Mucosa of descending colon (tissue), 3 donors: ENCODE measurements at regions not wholly inside any gene's neighbourhood (a gene's known extent, or its start where the extent isn't known, plus 50 kb on each side); places are given as distances from the start of the nearest gene placed in this dataset.

Experiments
- ATAC-seq: fragments of 200-7000 bp; cut with Tn5 transposase; one replicate; pipeline ENCODE4 v1.9.1; 2020; ENCODE audit warnings: mild to moderate bottlenecking, moderate library complexity
- DNase-seq, 3 donors: peaks; one replicate each; pipeline ENCODE4 v3.0.0-alpha.2; 2020
- H3K36me3 ChIP-seq: fragments of 200-600 bp; one replicate; pipeline ENCODE4 v1.8.0; 2021; ENCODE audit warnings: low read depth, mild to moderate bottlenecking
- H3K4me1 ChIP-seq: fragments of 200-600 bp; one replicate; pipeline ENCODE4 v1.8.0; 2021; ENCODE audit warnings: low read depth, mild to moderate bottlenecking
- H3K4me3 ChIP-seq: fragments of 200-600 bp; one replicate; pipeline ENCODE4 v1.8.0; 2021; ENCODE audit warnings: mild to moderate bottlenecking
- H3K9me3 ChIP-seq: fragments of 200-600 bp; one replicate; pipeline ENCODE4 v1.8.0; 2021; ENCODE audit warnings: mild to moderate bottlenecking
- CTCF ChIP-seq: fragments of 200-600 bp; IDR thresholded peaks from one replicate; pipeline ENCODE4 v1.8.0; 2022; ENCODE audit warnings: antibody characterized with exemption, mild to moderate bottlenecking
- intact Hi-C, 2 donors: fragments of 100-400 bp; cut with DNase I in 1 of 2; cut with micrococcal nuclease in 1 of 2; formaldehyde crosslinking; loops; one replicate each; pipeline versions ENCODE4 v1.11.0 to v1.11.1; 2022; cut with DNase I, micrococcal nuclease
- donor health status: DM: no; HTN: no; CAD: no; lungs with moderate emphysema.
- donor health status: DM: no; HTN: no; CAD: no.
- donor health status: DM: no; HTN: yes; CAD: no.

GRCh38 chr2:67841711-67842110 is 221.1 kb downstream of the C1D start:
- DNase-seq, result no peak
- Histone ChIP-seq H3K4me1 (no peaks in the 10 kb centered on the region), H3K9me3 (no peaks in the 10 kb centered on the region), H3K36me3 (no peaks in the 10 kb centered on the region), H3K4me3 (no peak overlapping the region)
- intact Hi-C loops, result loop anchor here in 1 of 2 donors (10.0 kb wide), 1 partner anchor 1417 kb away; no protein-coding TSS in a partner anchor
- no peak for TF ChIP-seq CTCF
- ATAC-seq, result no peak

- Histone ChIP-seq H3K4me3 (no peak overlapping the region), H3K4me1 (no peaks in the 10 kb centered on the region), H3K9me3 (no peaks in the 10 kb centered on the region), H3K36me3 (no peaks in the 10 kb centered on the region)
- intact Hi-C loops, result loop anchor here in 1 of 2 donors (10.0 kb wide), 1 partner anchor 1418 kb away; no protein-coding TSS in a partner anchor
- DNase-seq (no peak), ATAC-seq (no peak)
- no peak for TF ChIP-seq CTCF
Measured at GRCh38 chr2:67842375-67842959, 220.3 kb downstream of the C1D start.

GRCh38 chr2:67844024-67844540 is 218.7 kb downstream of the C1D start:
- DNase-seq, result no peak
- intact Hi-C loops, result loop anchor here in 1 of 2 donors (10.0 kb wide), 1 partner anchor 1419 kb away; no protein-coding TSS in a partner anchor
- ATAC-seq, result no peak
- no peak for TF ChIP-seq CTCF
- no peaks in the 10 kb centered on the region for H3K4me1 ChIP-seq
- H3K4me3 ChIP-seq, result no peak overlapping the region
- no peaks in the 10 kb centered on the region for H3K9me3 ChIP-seq
- H3K36me3 ChIP-seq, result no peaks in the 10 kb centered on the region

GRCh38 chr2:67845621-67846369 is 217.0 kb downstream of the C1D start:
- ATAC-seq (no peak), DNase-seq (no peak)
- no peaks in the 10 kb centered on the region for H3K4me1 ChIP-seq
- no peaks in the 10 kb centered on the region for H3K36me3 ChIP-seq
- H3K9me3 ChIP-seq, result no peaks in the 10 kb centered on the region
- intact Hi-C loops, result loop anchor here in 1 of 2 donors (10.0 kb wide), 1 partner anchor 1421 kb away; no protein-coding TSS in a partner anchor
- H3K4me3 ChIP-seq, result no peak overlapping the region
- no peak for TF ChIP-seq CTCF

- ATAC-seq, result peak; percentile 88
- H3K4me3 ChIP-seq, result no peak overlapping the region
- TF ChIP-seq CTCF, result peak; percentile 60
- no peaks in the 10 kb centered on the region for H3K36me3 ChIP-seq
- no peaks in the 10 kb centered on the region for H3K4me1 ChIP-seq
- peak; percentile 45 to 81 (median 56) for DNase-seq
- H3K9me3 ChIP-seq, result no peaks in the 10 kb centered on the region
- intact Hi-C loops, result loop anchor here in 1 of 2 donors (10.0 kb wide), 1 partner anchor 1422 kb away; no protein-coding TSS in a partner anchor
Measured at GRCh38 chr2:67846370-67847070, 216.3 kb downstream of the C1D start.
